ENCODE measurements at regions not wholly inside any gene's neighbourhood (a gene's known extent, or its start where the extent isn't known, plus 50 kb on each side); places are given as distances from the start of the nearest gene placed in this dataset.
"Not testable (repeated sequence)": the region's sequence is repeated elsewhere in the genome, so short reads cannot be mapped to it uniquely, and the experiment has no call there.

GRCh38 chr22:11561744-11562143 is 3966.2 kb upstream of the OR11H1 start:
- not testable (repeated sequence) for H3K9me3 ChIP-seq (ENCODE audit: control insufficient read depth in 2 of 2, insufficient read depth in 1 of 2, low read depth in 1 of 2, low read length in 1 of 2); H3K27me3 ChIP-seq (ENCODE audit: control insufficient read depth in 3 of 3, insufficient read depth in 3 of 3, low read length in 3 of 3); H3K27ac ChIP-seq (ENCODE audit: low read depth in 1 of 3, low read length in 2 of 3); H3K36me3 ChIP-seq (ENCODE audit: control insufficient read depth in 3 of 3, insufficient read depth in 2 of 3, low read depth in 1 of 3, low read length in 3 of 3); DNase-seq; H3K4me3 ChIP-seq (ENCODE audit: low read depth in 1 of 3, low read length in 3 of 3); FAIRE-seq; H3K4me1 ChIP-seq (ENCODE audit: control insufficient read depth in 3 of 3, insufficient read depth in 2 of 3, low read depth in 1 of 3, low read length in 2 of 3)
- WGBS, 3 donors, result 70 to 78% (median 76%) methylated on average over 17 of the region's 17 CpGs

GRCh38 chr22:11568837-11569563 is 3959.0 kb upstream of the OR11H1 start:
- H3K36me3 ChIP-seq (ENCODE audit: control insufficient read depth in 3 of 3, insufficient read depth in 2 of 3, low read depth in 1 of 3, low read length in 3 of 3); H3K4me1 ChIP-seq (ENCODE audit: control insufficient read depth in 3 of 3, insufficient read depth in 2 of 3, low read depth in 1 of 3, low read length in 2 of 3); H3K27ac ChIP-seq (ENCODE audit: low read depth in 1 of 3, low read length in 2 of 3); H3K27me3 ChIP-seq (ENCODE audit: control insufficient read depth in 3 of 3, insufficient read depth in 3 of 3, low read length in 3 of 3); H3K4me3 ChIP-seq (ENCODE audit: low read depth in 1 of 3, low read length in 3 of 3); DNase-seq; FAIRE-seq: not testable (repeated sequence)
- peaks cover 4 to 17% of the 10 kb centered on the region in 2 donors for H3K9me3 ChIP-seq (ENCODE audit: control insufficient read depth in 2 of 2, insufficient read depth in 1 of 2, low read depth in 1 of 2, low read length in 1 of 2)
- WGBS, 3 donors, result 72 to 74% (median 74%) methylated on average over 11 of the region's 11 CpGs

- peaks cover 4 to 23% of the 10 kb centered on the region in 2 donors for H3K9me3 ChIP-seq (ENCODE audit: control insufficient read depth in 2 of 2, insufficient read depth in 1 of 2, low read depth in 1 of 2, low read length in 1 of 2)
- not testable (repeated sequence) for H3K4me1 ChIP-seq (ENCODE audit: control insufficient read depth in 3 of 3, insufficient read depth in 2 of 3, low read depth in 1 of 3, low read length in 2 of 3); H3K27ac ChIP-seq (ENCODE audit: low read depth in 1 of 3, low read length in 2 of 3); FAIRE-seq; H3K4me3 ChIP-seq (ENCODE audit: low read depth in 1 of 3, low read length in 3 of 3); DNase-seq; H3K27me3 ChIP-seq (ENCODE audit: control insufficient read depth in 3 of 3, insufficient read depth in 3 of 3, low read length in 3 of 3); H3K36me3 ChIP-seq (ENCODE audit: control insufficient read depth in 3 of 3, insufficient read depth in 2 of 3, low read depth in 1 of 3, low read length in 3 of 3)
- WGBS, 3 donors, result 57 to 64% (median 59%) methylated on average over 5 of the region's 5 CpGs
These were observed 3958.4 kb upstream of the OR11H1 start for GRCh38 chr22:11569564-11569940.

- not testable (repeated sequence) for H3K4me1 ChIP-seq (ENCODE audit: control insufficient read depth in 3 of 3, insufficient read depth in 2 of 3, low read depth in 1 of 3, low read length in 2 of 3); H3K27ac ChIP-seq (ENCODE audit: low read depth in 1 of 3, low read length in 2 of 3); DNase-seq; H3K27me3 ChIP-seq (ENCODE audit: control insufficient read depth in 3 of 3, insufficient read depth in 3 of 3, low read length in 3 of 3); H3K4me3 ChIP-seq (ENCODE audit: low read depth in 1 of 3, low read length in 3 of 3); FAIRE-seq; H3K36me3 ChIP-seq (ENCODE audit: control insufficient read depth in 3 of 3, insufficient read depth in 2 of 3, low read depth in 1 of 3, low read length in 3 of 3)
- H3K9me3 ChIP-seq (ENCODE audit: control insufficient read depth in 2 of 2, insufficient read depth in 1 of 2, low read depth in 1 of 2, low read length in 1 of 2), result peaks cover 8 to 29% of the 10 kb centered on the region in 2 donors
- WGBS, 3 donors, result 55 to 64% (median 60%) methylated on average over 6 of the region's 6 CpGs
These were observed 3954.8 kb upstream of the OR11H1 start for GRCh38 chr22:11573154-11573553.

- H3K36me3 ChIP-seq (ENCODE audit: control insufficient read depth in 3 of 3, insufficient read depth in 2 of 3, low read depth in 1 of 3, low read length in 3 of 3); H3K27ac ChIP-seq (ENCODE audit: low read depth in 1 of 3, low read length in 2 of 3); FAIRE-seq; DNase-seq; H3K27me3 ChIP-seq (ENCODE audit: control insufficient read depth in 3 of 3, insufficient read depth in 3 of 3, low read length in 3 of 3); H3K4me3 ChIP-seq (ENCODE audit: low read depth in 1 of 3, low read length in 3 of 3); H3K4me1 ChIP-seq (ENCODE audit: control insufficient read depth in 3 of 3, insufficient read depth in 2 of 3, low read depth in 1 of 3, low read length in 2 of 3): not testable (repeated sequence)
- WGBS, 3 donors, result 74 to 77% (median 76%) methylated on average over 14 of the region's 14 CpGs
- H3K9me3 ChIP-seq (ENCODE audit: control insufficient read depth in 2 of 2, insufficient read depth in 1 of 2, low read depth in 1 of 2, low read length in 1 of 2), result peaks cover 8 to 28% of the 10 kb centered on the region in 2 donors
These were observed 3953.8 kb upstream of the OR11H1 start for GRCh38 chr22:11574231-11574630.

GRCh38 chr22:11574659-11575058 is 3953.3 kb upstream of the OR11H1 start:
- 50 to 56% (median 54%) methylated on average over 4 of the region's 4 CpGs for WGBS, 3 donors
- not testable (repeated sequence) for H3K27me3 ChIP-seq (ENCODE audit: control insufficient read depth in 3 of 3, insufficient read depth in 3 of 3, low read length in 3 of 3); H3K36me3 ChIP-seq (ENCODE audit: control insufficient read depth in 3 of 3, insufficient read depth in 2 of 3, low read depth in 1 of 3, low read length in 3 of 3); DNase-seq; H3K4me1 ChIP-seq (ENCODE audit: control insufficient read depth in 3 of 3, insufficient read depth in 2 of 3, low read depth in 1 of 3, low read length in 2 of 3); H3K27ac ChIP-seq (ENCODE audit: low read depth in 1 of 3, low read length in 2 of 3); FAIRE-seq; H3K4me3 ChIP-seq (ENCODE audit: low read depth in 1 of 3, low read length in 3 of 3)
- peaks cover 5 to 24% of the 10 kb centered on the region in 2 donors for H3K9me3 ChIP-seq (ENCODE audit: control insufficient read depth in 2 of 2, insufficient read depth in 1 of 2, low read depth in 1 of 2, low read length in 1 of 2)

GRCh38 chr22:11576740-11577139 is 3951.3 kb upstream of the OR11H1 start:
- peaks cover 5 to 22% of the 10 kb centered on the region in 2 donors for H3K9me3 ChIP-seq (ENCODE audit: control insufficient read depth in 2 of 2, insufficient read depth in 1 of 2, low read depth in 1 of 2, low read length in 1 of 2)
- H3K27ac ChIP-seq (ENCODE audit: low read depth in 1 of 3, low read length in 2 of 3); H3K4me1 ChIP-seq (ENCODE audit: control insufficient read depth in 3 of 3, insufficient read depth in 2 of 3, low read depth in 1 of 3, low read length in 2 of 3); H3K4me3 ChIP-seq (ENCODE audit: low read depth in 1 of 3, low read length in 3 of 3); H3K27me3 ChIP-seq (ENCODE audit: control insufficient read depth in 3 of 3, insufficient read depth in 3 of 3, low read length in 3 of 3); FAIRE-seq; H3K36me3 ChIP-seq (ENCODE audit: control insufficient read depth in 3 of 3, insufficient read depth in 2 of 3, low read depth in 1 of 3, low read length in 3 of 3); DNase-seq: not testable (repeated sequence)
- 74 to 77% (median 76%) methylated on average over 9 of the region's 9 CpGs for WGBS, 3 donors

- H3K4me3 ChIP-seq (ENCODE audit: low read depth in 1 of 3, low read length in 3 of 3); H3K27ac ChIP-seq (ENCODE audit: low read depth in 1 of 3, low read length in 2 of 3); H3K4me1 ChIP-seq (ENCODE audit: control insufficient read depth in 3 of 3, insufficient read depth in 2 of 3, low read depth in 1 of 3, low read length in 2 of 3); H3K27me3 ChIP-seq (ENCODE audit: control insufficient read depth in 3 of 3, insufficient read depth in 3 of 3, low read length in 3 of 3); H3K36me3 ChIP-seq (ENCODE audit: control insufficient read depth in 3 of 3, insufficient read depth in 2 of 3, low read depth in 1 of 3, low read length in 3 of 3); DNase-seq; FAIRE-seq: not testable (repeated sequence)
- peaks cover 4 to 23% of the 10 kb centered on the region in 2 donors for H3K9me3 ChIP-seq (ENCODE audit: control insufficient read depth in 2 of 2, insufficient read depth in 1 of 2, low read depth in 1 of 2, low read length in 1 of 2)
- WGBS, 3 donors, result 53 to 59% (median 54%) methylated on average over 8 of the region's 8 CpGs
These were observed 3949.9 kb upstream of the OR11H1 start for GRCh38 chr22:11578115-11578514.

GRCh38 chr22:11578551-11578950 is 3949.4 kb upstream of the OR11H1 start:
- WGBS, 3 donors, result 25 to 35% (median 34%) methylated on average over 3 of the region's 3 CpGs
- not testable (repeated sequence) for H3K4me3 ChIP-seq (ENCODE audit: low read depth in 1 of 3, low read length in 3 of 3); DNase-seq; H3K4me1 ChIP-seq (ENCODE audit: control insufficient read depth in 3 of 3, insufficient read depth in 2 of 3, low read depth in 1 of 3, low read length in 2 of 3); H3K27ac ChIP-seq (ENCODE audit: low read depth in 1 of 3, low read length in 2 of 3); H3K36me3 ChIP-seq (ENCODE audit: control insufficient read depth in 3 of 3, insufficient read depth in 2 of 3, low read depth in 1 of 3, low read length in 3 of 3); H3K27me3 ChIP-seq (ENCODE audit: control insufficient read depth in 3 of 3, insufficient read depth in 3 of 3, low read length in 3 of 3); FAIRE-seq
- H3K9me3 ChIP-seq (ENCODE audit: control insufficient read depth in 2 of 2, insufficient read depth in 1 of 2, low read depth in 1 of 2, low read length in 1 of 2), result peaks cover 4 to 21% of the 10 kb centered on the region in 2 donors

Data from small intestine (tissue), 7 donors.